Lower leg skin (tissue), 4 donors: ENCODE measurements at regions not wholly inside any gene's neighbourhood (a gene's known extent, or its start where the extent isn't known, plus 50 kb on each side); places are given as distances from the start of the nearest gene placed in this dataset.

Experiments
- DNase-seq, 2 donors: peaks; one replicate each; pipeline ENCODE4 v3.0.0-alpha.2; 2019; ENCODE audit warnings: low spot score in 2 of 2
- H3K4me3 ChIP-seq: fragments of 200-600 bp; sonication (generic); 2 replicates; pipeline ENCODE4 v1.5.1; 2017; ENCODE audit warnings: mild to moderate bottlenecking, low read depth; ENCODE audit not compliant: poor library complexity, severe bottlenecking
- CTCF ChIP-seq, 3 donors: fragments of 450-650 bp; IDR thresholded peaks; one replicate each; pipeline ENCODE4 v1.5.1; 2016; ENCODE audit warnings: antibody characterized with exemption in 3 of 3, mild to moderate bottlenecking in 3 of 3, moderate library complexity in 2 of 3
- POLR2A ChIP-seq, 2 donors: fragments of 450-650 bp; IDR thresholded peaks; one replicate each; pipeline ENCODE4 v1.6.1; 2016 to 2017; ENCODE audit warnings: antibody characterized with exemption in 2 of 2, mild to moderate bottlenecking in 1 of 2, moderate library complexity in 1 of 2
- WGBS, 2 donors: methylation state at CpG; one replicate each; pipeline ENCODE4 v1.1.5; 2018; 5-methylcytosine and 5-hydroxymethylcytosine counted together
- intact Hi-C: fragments of 100-400 bp; cut with DNase I; formaldehyde crosslinking; loops from one replicate; pipeline ENCODE4 v1.15.0; 2023; ENCODE audit warnings: low total_unique reads

- TF ChIP-seq POLR2A (IDR thresholded peaks at IDR 0.05) (no peak), CTCF (IDR thresholded peaks at IDR 0.05) (no peak)
- no peak for DNase-seq
- WGBS, 2 donors: 91% methylated on average over 1 of the region's 1 CpG
- intact Hi-C loops: no loop called here
- H3K4me3 ChIP-seq: no peak overlapping the region
Measured at GRCh38 chr6:56761651-56762050, 119.0 kb upstream of the DST start.

- TF ChIP-seq CTCF (IDR thresholded peaks at IDR 0.05) (no peak), POLR2A (IDR thresholded peaks at IDR 0.05) (no peak)
- DNase-seq: no peak
- 8 to 31% methylated on average over 1 of the region's 1 CpG for WGBS, 2 donors
- intact Hi-C loops: no loop called here
- no peak overlapping the region for H3K4me3 ChIP-seq
Measured at GRCh38 chr6:56760842-56761241, 118.2 kb upstream of the DST start.

GRCh38 chr6:56759521-56759920 is 116.8 kb upstream of the DST start:
- H3K4me3 ChIP-seq: no peak overlapping the region
- DNase-seq: no peak
- intact Hi-C loops: no loop called here
- TF ChIP-seq POLR2A (IDR thresholded peaks at IDR 0.05): no peak
- no peak for TF ChIP-seq CTCF (IDR thresholded peaks at IDR 0.05)
- WGBS, 2 donors: 37 to 39% methylated on average over 2 of the region's 2 CpGs

- no peak overlapping the region for H3K4me3 ChIP-seq
- intact Hi-C loops: no loop called here
- TF ChIP-seq POLR2A (IDR thresholded peaks at IDR 0.05) (no peak), CTCF (IDR thresholded peaks at IDR 0.05) (no peak)
- no peak for DNase-seq
- WGBS, 2 donors: 90 to 91% methylated on average over 2 of the region's 2 CpGs
Measured at GRCh38 chr6:56758553-56758952, 115.9 kb upstream of the DST start.

- no peak for DNase-seq
Measured at GRCh38 chr6:56758120-56758519, 115.4 kb upstream of the DST start.

More at GRCh38 chr6:56758120-56758519, 115.4 kb upstream of the DST start:
- no peak overlapping the region for H3K4me3 ChIP-seq
- no peak for TF ChIP-seq POLR2A (IDR thresholded peaks at IDR 0.05)
- TF ChIP-seq CTCF (IDR thresholded peaks at IDR 0.05): no peak
- intact Hi-C loops: no loop called here
